Endothelial cell (in vitro differentiated cells): ENCODE measurements at regions not wholly inside any gene's neighbourhood (a gene's known extent, or its start where the extent isn't known, plus 50 kb on each side); places are given as distances from the start of the nearest gene placed in this dataset.

Experiments
- DNase-seq: peaks from one replicate; pipeline ENCODE4 v3.0.0; 2021; ENCODE audit warnings: low spot score
- H3K27ac Mint-ChIP-seq: one replicate; pipeline ENCODE4 v1.8.0; 2021; ENCODE audit warnings: mixed read lengths, inconsistent platforms; ENCODE audit not compliant: unreplicated experiment
- H3K27me3 Mint-ChIP-seq: one replicate; pipeline ENCODE4 v1.8.0; 2021; ENCODE audit warnings: mild to moderate bottlenecking, moderate library complexity, mixed read lengths, inconsistent platforms; ENCODE audit not compliant: unreplicated experiment
- H3K36me3 Mint-ChIP-seq: one replicate; pipeline ENCODE4 v1.8.0; 2021; ENCODE audit warnings: mild to moderate bottlenecking, low read depth, mixed read lengths, inconsistent platforms; ENCODE audit not compliant: unreplicated experiment
- H3K4me1 Mint-ChIP-seq: one replicate; pipeline ENCODE4 v1.8.0; 2021; ENCODE audit warnings: mild to moderate bottlenecking, mixed read lengths, inconsistent platforms; ENCODE audit not compliant: unreplicated experiment
- H3K4me3 Mint-ChIP-seq: one replicate; pipeline ENCODE4 v1.8.0; 2021; ENCODE audit warnings: mild to moderate bottlenecking, mixed read lengths, inconsistent platforms; ENCODE audit not compliant: unreplicated experiment
- H3K9me3 Mint-ChIP-seq: one replicate; pipeline ENCODE4 v1.8.0; 2021; ENCODE audit warnings: mixed read lengths, inconsistent platforms; ENCODE audit not compliant: unreplicated experiment
- CTCF ChIP-seq: fragments of 200-600 bp; sonication (generic); IDR thresholded peaks from one replicate; pipeline ENCODE4 v1.5.0; 2021; ENCODE audit warnings: antibody characterized with exemption; ENCODE audit not compliant: unreplicated experiment

GRCh38 chr20:51108638-51109363 is 85.9 kb upstream of the KCNG1 start:
- no peak for TF ChIP-seq CTCF
- H3K36me3 Mint-ChIP-seq, result no peaks in the 10 kb centered on the region
- H3K27me3 Mint-ChIP-seq, result no peaks in the 10 kb centered on the region
- no peak overlapping the region for H3K4me3 Mint-ChIP-seq
- H3K27ac Mint-ChIP-seq, result no peak overlapping the region
- DNase-seq, result no peak
- H3K4me1 Mint-ChIP-seq, result no peaks in the 10 kb centered on the region
- H3K9me3 Mint-ChIP-seq, result no peaks in the 10 kb centered on the region

- Mint-ChIP-seq H3K4me3 (no peak overlapping the region), H3K27ac (no peak overlapping the region), H3K9me3 (no peaks in the 10 kb centered on the region), H3K27me3 (peaks cover 2% of the 10 kb centered on the region), H3K36me3 (no peaks in the 10 kb centered on the region), H3K4me1 (no peaks in the 10 kb centered on the region)
- no peak for DNase-seq
- no peak for TF ChIP-seq CTCF
Measured at GRCh38 chr20:51106011-51106410, 83.1 kb upstream of the KCNG1 start.

GRCh38 chr20:51104960-51105920 is 82.3 kb upstream of the KCNG1 start:
- peaks cover 2% of the 10 kb centered on the region for H3K27me3 Mint-ChIP-seq

GRCh38 chr20:51100617-51101016 is 77.7 kb upstream of the KCNG1 start:
- no peak overlapping the region for H3K27ac Mint-ChIP-seq
- no peaks in the 10 kb centered on the region for H3K36me3 Mint-ChIP-seq
- no peak for TF ChIP-seq CTCF
- H3K4me3 Mint-ChIP-seq, result no peak overlapping the region
- peaks cover 2% of the 10 kb centered on the region for H3K27me3 Mint-ChIP-seq
- H3K4me1 Mint-ChIP-seq, result no peaks in the 10 kb centered on the region
- DNase-seq, result no peak
- H3K9me3 Mint-ChIP-seq, result no peaks in the 10 kb centered on the region

More at GRCh38 chr20:51104960-51105920, 82.3 kb upstream of the KCNG1 start:
- Mint-ChIP-seq H3K9me3 (no peaks in the 10 kb centered on the region), H3K4me3 (no peak overlapping the region), H3K36me3 (no peaks in the 10 kb centered on the region), H3K27ac (no peak overlapping the region), H3K4me1 (no peaks in the 10 kb centered on the region)
- DNase-seq, result no peak
- TF ChIP-seq CTCF, result no peak

- H3K27ac Mint-ChIP-seq, result no peak overlapping the region
- no peaks in the 10 kb centered on the region for H3K36me3 Mint-ChIP-seq
- no peak overlapping the region for H3K4me3 Mint-ChIP-seq
- H3K9me3 Mint-ChIP-seq, result no peaks in the 10 kb centered on the region
- DNase-seq, result no peak
- H3K4me1 Mint-ChIP-seq, result peaks cover 6% of the 10 kb centered on the region
- TF ChIP-seq CTCF, result no peak
- peaks cover 4% of the 10 kb centered on the region for H3K27me3 Mint-ChIP-seq
Measured at GRCh38 chr20:51098284-51098810, 75.4 kb upstream of the KCNG1 start.
